NCI-H748 treated with DMSO at 0.1 percent for 48 hours (cell line): ENCODE measurements at regions not wholly inside any gene's neighbourhood (a gene's known extent, or its start where the extent isn't known, plus 50 kb on each side); places are given as distances from the start of the nearest gene placed in this dataset.

Experiments used
- DNase-seq: peaks from one replicate; lab custom pipeline; 2025; lab: John Stamatoyannopoulos, UW

GRCh38 chr6:23021487-23021886 lies 452.1 kb downstream of the HDGFL1 start:
- no peak for DNase-seq

GRCh38 chr6:23027281-23027680 lies 457.9 kb downstream of the HDGFL1 start:
- DNase-seq, result peak; percentile 98

GRCh38 chr6:23031986-23032385 lies 462.6 kb downstream of the HDGFL1 start:
- DNase-seq, result no peak

- no peak for DNase-seq
Observed at GRCh38 chr6:23034926-23035325, 465.6 kb downstream of the HDGFL1 start.

GRCh38 chr6:23036406-23036983 lies 467.1 kb downstream of the HDGFL1 start:
- no peak for DNase-seq

GRCh38 chr6:23040899-23041298 lies 471.5 kb downstream of the HDGFL1 start:
- DNase-seq, result no peak

GRCh38 chr6:23045280-23045679 lies 475.9 kb downstream of the HDGFL1 start:
- DNase-seq, result no peak

- no peak for DNase-seq
Observed at GRCh38 chr6:23055523-23055922, 486.2 kb downstream of the HDGFL1 start.

- no peak for DNase-seq
Observed at GRCh38 chr6:23073821-23074220, 504.5 kb downstream of the HDGFL1 start.

GRCh38 chr6:23077772-23078171 lies 508.4 kb downstream of the HDGFL1 start:
- no peak for DNase-seq

GRCh38 chr6:23081701-23082100 lies 512.3 kb downstream of the HDGFL1 start:
- no peak for DNase-seq

GRCh38 chr6:23086100-23086499 lies 516.7 kb downstream of the HDGFL1 start:
- no peak for DNase-seq

GRCh38 chr6:23087471-23087870 lies 518.1 kb downstream of the HDGFL1 start:
- no peak for DNase-seq

- no peak for DNase-seq
Observed at GRCh38 chr6:23088761-23089160, 519.4 kb downstream of the HDGFL1 start.

- no peak for DNase-seq
Observed at GRCh38 chr6:23089981-23090380, 520.6 kb downstream of the HDGFL1 start.

GRCh38 chr6:23091795-23092194 lies 522.4 kb downstream of the HDGFL1 start:
- no peak for DNase-seq

- DNase-seq, result no peak
Observed at GRCh38 chr6:23096876-23097275, 527.5 kb downstream of the HDGFL1 start.

- no peak for DNase-seq
Observed at GRCh38 chr6:23097566-23097965, 528.2 kb downstream of the HDGFL1 start.

- no peak for DNase-seq
Observed at GRCh38 chr6:23106951-23107350, 537.6 kb downstream of the HDGFL1 start.

GRCh38 chr6:23111984-23112383 lies 542.6 kb downstream of the HDGFL1 start:
- no peak for DNase-seq

- no peak for DNase-seq
Observed at GRCh38 chr6:23114812-23115504, 545.6 kb downstream of the HDGFL1 start.

GRCh38 chr6:23137611-23138010 lies 568.2 kb downstream of the HDGFL1 start:
- DNase-seq, result no peak

GRCh38 chr6:23140871-23141270 lies 571.5 kb downstream of the HDGFL1 start:
- DNase-seq, result no peak

GRCh38 chr6:23145781-23146180 lies 576.4 kb downstream of the HDGFL1 start:
- no peak for DNase-seq
